LNCaP clone FGC (cell line): ENCODE measurements at regions not wholly inside any gene's neighbourhood (a gene's known extent, or its start where the extent isn't known, plus 50 kb on each side); places are given as distances from the start of the nearest gene placed in this dataset.

ENCODE experiments used
- DNase-seq: peaks from one replicate; pipeline ENCODE4 v3.0.0-alpha.2; 2011; ENCODE audit warnings: low read depth
- H3K4me3 ChIP-seq: 2 replicates; pipeline ENCODE4 v1.5.1; 2011; ENCODE audit warnings: mild to moderate bottlenecking, low read depth, low read length, control low read depth
- CTCF ChIP-seq: IDR thresholded peaks from 2 replicates; pipeline ENCODE4 v1.5.1; 2012; ENCODE audit warnings: mild to moderate bottlenecking; ENCODE audit not compliant: control insufficient read depth, insufficient read depth; ENCODE audit errors: extremely low read depth

- no peak for DNase-seq
- H3K4me3 ChIP-seq: no peak overlapping the region
- no peak for TF ChIP-seq CTCF
These were observed 141.5 kb upstream of the SMAD1 start for GRCh38 chr4:145340071-145340675.

- no peak for DNase-seq
- H3K4me3 ChIP-seq: no peak overlapping the region
- TF ChIP-seq CTCF: no peak
These were observed 142.5 kb upstream of the SMAD1 start for GRCh38 chr4:145339075-145339725.

- TF ChIP-seq CTCF: no peak
- DNase-seq: no peak
These were observed 143.1 kb upstream of the SMAD1 start for GRCh38 chr4:145338568-145338967.

GRCh38 chr4:145337391-145337790 lies 144.3 kb upstream of the SMAD1 start:
- no peak for DNase-seq
- no peak overlapping the region for H3K4me3 ChIP-seq
- no peak for TF ChIP-seq CTCF

More at GRCh38 chr4:145338568-145338967, 143.1 kb upstream of the SMAD1 start:
- no peak overlapping the region for H3K4me3 ChIP-seq

- no peak for TF ChIP-seq CTCF
- DNase-seq: peak; percentile 97
- H3K4me3 ChIP-seq: 0 out of 2 replicates have a peak overlapping the region, but pooled peaks have one; percentile 5
These were observed 147.9 kb upstream of the SMAD1 start for GRCh38 chr4:145333786-145334185.

- no peak overlapping the region for H3K4me3 ChIP-seq
- DNase-seq: no peak
- no peak for TF ChIP-seq CTCF
These were observed 146.1 kb upstream of the OTUD4 start for GRCh38 chr4:145326491-145326890.

- no peak for TF ChIP-seq CTCF
- no peak overlapping the region for H3K4me3 ChIP-seq
- DNase-seq: no peak
These were observed 143.8 kb upstream of the OTUD4 start for GRCh38 chr4:145324161-145324560.
